HG03558 (cell line): ENCODE measurements at regions not wholly inside any gene's neighbourhood (a gene's known extent, or its start where the extent isn't known, plus 50 kb on each side); places are given as distances from the start of the nearest gene placed in this dataset.
"Not testable (repeated sequence)": the region's sequence is repeated elsewhere in the genome, so short reads cannot be mapped to it uniquely, and the experiment has no call there.

Experiments
- ATAC-seq: cut with Tn5 transposase; IDR thresholded peaks from one replicate; pipeline ENCODE4 v1.9.1; 2021; ENCODE audit warnings: moderate number of reproducible peaks; ENCODE audit not compliant: unreplicated experiment; ENCODE audit errors: extremely low read depth

DNA sequence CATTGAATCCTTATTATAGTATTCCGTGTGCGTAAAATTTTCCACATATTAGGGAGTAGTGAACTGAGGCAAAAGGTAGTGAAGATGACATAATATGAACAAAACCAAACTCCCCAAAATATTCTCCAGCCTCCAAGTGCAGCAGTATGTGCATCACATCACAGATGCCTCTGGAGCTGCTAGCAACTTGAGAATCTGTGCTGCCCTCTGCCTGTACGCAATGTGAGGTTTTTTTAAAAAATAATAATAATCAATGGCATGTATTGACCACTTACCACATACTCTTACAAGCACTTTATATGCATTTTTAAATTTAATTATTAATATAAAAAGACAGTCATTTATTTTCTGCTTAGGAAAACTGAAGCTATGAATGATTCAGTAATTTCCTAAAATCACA is 583.0 kb upstream of the SPRY2 start:
- no peak for ATAC-seq

DNA sequence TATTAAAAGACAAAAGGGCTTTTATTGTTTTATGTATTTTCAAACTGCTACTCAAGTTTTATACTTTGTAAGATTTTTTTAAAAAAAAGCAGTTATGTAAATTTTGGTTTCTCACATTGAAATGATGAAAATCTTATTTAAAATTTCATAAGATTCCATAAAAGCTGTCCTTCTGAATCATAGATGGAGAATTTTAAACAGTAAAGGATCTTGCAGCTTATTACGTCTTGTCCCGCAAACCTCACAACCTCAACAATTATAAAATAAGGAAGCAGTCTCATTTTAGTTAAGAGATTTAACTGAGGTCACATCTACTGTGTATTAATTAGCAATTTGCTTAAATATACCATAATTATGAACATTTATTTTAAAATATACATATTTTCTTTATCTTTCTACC is 581.0 kb upstream of the SPRY2 start:
- no peak for ATAC-seq

DNA sequence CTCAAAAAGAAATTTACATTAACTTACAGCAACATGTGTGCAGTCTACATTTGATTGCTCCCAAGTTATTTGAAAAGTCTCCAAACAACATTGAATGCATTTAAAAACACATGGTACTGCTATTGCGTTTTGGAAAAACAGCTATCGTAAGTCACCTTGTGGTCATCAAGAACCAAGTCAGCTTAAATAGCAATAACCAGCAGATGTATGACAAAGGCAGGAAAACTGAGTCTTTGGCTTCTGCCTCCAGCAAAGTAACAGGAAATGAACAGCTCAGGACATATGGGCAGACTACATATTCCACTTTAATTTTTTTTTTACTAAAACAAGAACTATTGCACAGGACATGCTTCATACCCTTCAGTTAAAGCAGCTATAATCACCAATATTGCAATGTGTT is 580.6 kb upstream of the SPRY2 start:
- no peak for ATAC-seq

DNA sequence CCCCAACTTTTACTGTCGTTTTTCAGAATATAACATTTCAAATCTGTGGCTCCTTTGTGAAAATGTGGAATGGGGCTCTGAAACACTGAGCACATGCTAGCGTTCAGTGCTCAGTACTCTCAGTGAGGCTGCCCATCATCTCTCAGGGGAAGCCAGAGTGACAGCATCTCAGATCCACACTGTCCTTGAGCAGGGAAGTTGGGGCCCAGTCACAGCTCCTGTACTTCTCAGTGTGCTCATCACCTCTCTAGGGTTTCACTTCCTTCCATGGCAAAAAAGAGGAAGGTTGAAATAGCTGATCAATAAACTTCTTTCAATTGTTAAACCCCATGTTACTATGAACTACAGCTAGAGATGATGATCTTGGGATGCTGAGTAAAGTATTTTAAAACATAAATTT is 565.9 kb upstream of the SPRY2 start:
- ATAC-seq: no peak

DNA sequence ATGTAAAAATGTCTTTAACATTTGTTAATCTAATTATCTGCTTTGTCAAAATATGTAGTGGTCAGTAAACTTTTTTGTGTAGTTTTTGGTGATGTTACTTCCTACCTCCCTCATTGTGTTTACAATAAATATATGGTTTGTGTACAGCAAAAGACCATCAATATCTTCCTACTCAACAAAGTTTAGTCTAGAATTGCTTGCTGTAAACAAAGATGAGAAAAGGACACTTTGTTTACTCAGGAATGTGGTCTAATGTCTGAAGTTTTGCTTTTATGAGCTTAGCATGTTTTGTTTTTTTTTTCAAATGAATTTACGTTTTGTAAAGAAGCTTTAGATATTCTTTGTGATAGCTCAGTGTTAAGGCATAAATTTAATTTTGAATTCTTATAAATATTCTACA is 563.5 kb upstream of the SPRY2 start:
- no peak for ATAC-seq

DNA sequence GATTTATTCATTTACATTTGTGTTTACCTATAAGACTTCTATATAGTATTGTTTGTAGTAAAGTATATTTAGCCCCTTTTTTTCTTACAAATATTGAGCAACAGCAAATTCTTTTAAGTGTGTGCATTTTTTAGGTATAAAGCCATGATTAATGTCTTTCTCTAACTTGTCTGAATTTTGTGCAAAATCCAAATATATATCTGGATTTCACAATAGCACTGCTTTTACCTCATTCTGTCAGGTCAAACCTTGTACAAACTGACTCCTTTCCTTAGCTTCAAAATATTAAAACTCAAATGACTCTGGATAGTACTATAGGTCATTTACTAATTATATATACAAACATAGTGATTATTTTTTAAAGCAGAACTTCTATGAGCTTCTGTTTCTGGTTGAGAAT is 563.0 kb upstream of the SPRY2 start:
- no peak for ATAC-seq

DNA sequence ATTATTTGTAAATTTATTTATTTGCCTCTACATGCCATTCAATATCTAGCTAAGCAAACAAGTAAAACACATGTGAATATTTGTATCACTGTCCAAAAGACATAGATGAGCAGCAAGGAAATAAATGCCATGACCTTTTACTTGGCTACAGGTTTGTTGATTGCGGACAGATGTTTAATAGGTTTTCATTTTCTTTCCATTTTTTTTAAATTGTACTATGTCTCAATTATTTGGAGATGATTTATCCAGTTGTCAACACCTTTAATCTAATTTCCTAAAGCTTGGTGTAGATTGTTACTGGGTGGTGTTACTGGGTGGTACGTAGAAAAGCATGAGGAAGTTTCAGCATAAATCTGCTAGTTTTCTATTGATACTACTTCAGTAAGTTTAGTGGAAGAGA is 560.6 kb upstream of the SPRY2 start:
- ATAC-seq: no peak

DNA sequence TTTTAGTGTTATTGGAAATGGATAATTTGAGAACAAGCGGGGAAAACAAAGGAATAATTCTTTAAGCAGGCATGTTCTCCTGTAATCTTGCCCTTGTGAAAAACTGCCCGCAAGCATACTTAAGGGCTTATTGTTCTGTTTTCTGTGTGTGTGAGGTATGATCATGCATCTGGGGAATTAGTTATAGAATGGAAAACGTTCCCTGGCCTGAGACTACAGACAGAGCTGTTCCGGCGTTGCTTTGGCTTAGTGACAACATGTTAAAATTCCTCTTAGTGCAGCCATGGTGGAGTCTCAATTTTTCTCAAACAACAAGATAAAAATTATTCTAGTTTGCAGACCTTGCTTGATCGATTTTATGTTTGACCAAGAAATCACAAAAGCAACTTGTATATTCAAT is 560.2 kb upstream of the SPRY2 start:
- ATAC-seq: no peak

DNA sequence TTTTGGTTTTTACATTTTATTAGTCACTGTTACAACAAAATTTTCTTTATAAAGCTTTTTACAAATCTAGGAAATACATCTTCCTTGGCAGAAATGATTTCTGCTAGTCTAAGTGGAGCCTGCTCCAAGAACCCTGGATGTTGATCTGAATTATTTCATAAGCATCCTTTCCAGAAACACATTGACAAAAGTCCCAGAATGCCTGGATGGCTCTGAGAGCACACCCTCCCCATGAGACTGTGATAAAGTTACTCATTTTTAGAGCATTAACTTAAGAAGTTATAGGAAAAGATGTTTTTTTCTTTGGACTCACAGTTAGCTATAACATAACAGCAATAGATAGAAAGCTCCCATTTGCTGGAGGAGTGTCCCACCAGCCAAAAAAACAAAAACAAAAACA is 559.6 kb upstream of the SPRY2 start:
- ATAC-seq: no peak

DNA sequence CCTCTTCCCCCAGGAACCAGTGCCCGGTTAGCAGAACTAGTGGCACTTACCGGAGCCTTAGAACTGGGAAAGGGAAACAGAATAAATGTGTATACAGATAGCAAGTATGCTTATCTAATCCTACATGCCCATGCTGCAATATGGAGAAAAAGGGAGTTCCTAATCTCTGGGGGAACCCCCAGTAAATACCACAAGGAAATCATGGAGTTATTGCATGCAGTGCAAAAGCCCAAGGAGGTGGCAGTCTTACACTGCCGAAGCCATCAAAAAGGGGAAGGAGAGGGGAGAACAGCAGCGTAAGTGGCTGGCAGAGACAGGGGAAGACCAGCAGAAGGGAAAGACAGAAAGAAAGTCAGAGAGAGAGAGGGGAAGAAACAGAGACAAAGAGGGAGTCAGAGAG is 556.7 kb upstream of the SPRY2 start:
- not testable (repeated sequence) for ATAC-seq

DNA sequence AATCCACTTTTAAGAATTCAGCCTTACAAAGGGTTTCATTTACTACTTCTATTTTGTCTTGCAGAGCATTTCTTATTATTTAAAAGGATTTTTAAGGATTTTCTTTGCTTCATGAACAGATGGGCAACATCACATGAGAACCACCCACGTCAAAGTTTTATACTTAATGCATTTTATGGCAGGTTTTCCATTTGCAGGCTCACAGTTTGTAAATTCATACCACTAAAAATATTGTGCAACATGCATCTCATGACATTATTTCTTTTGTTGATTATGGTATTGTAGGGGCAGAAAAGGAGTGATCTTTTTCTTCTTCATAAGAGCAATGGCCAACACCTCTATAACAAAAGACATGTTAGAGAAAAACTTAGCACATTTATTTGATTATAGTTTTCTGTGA is 554.0 kb upstream of the SPRY2 start:
- no peak for ATAC-seq

DNA sequence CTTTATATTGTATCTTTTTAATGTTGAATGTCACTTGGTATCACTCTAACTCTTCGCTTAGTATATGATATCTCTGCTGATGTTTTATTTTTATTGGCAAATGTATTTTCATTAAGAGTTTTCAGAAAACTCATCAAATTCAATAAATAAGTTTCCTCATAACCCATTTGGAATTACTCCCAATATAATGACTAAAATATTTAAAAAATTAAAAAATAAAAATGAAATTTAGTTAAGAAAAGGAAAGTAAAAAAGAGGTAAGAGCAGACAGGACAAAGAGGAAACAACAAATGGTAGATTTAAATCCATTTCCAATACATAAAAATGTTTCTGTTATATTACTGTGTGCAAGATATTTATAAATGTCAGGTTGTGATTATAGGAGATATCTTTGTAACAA is 548.9 kb upstream of the SPRY2 start:
- ATAC-seq: no peak

DNA sequence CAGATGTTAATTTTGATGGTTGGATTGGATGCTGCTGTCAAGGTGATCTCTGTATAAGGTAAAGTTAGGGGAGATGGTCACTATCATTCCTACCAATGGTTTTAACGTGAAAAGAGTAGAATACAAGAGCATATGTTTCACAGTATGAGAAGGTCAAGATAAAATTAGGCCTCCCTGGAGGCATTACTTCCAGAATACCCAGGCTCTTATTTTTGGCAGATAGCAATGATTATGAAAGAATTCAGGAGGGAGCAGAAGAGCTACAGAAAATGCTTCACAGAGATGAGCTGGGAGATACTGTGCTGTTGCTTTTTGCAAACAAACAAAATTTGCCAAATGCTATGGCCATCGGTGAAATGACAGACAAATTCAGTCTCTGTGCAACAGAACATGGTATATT is 547.5 kb upstream of the SPRY2 start:
- no peak for ATAC-seq

DNA sequence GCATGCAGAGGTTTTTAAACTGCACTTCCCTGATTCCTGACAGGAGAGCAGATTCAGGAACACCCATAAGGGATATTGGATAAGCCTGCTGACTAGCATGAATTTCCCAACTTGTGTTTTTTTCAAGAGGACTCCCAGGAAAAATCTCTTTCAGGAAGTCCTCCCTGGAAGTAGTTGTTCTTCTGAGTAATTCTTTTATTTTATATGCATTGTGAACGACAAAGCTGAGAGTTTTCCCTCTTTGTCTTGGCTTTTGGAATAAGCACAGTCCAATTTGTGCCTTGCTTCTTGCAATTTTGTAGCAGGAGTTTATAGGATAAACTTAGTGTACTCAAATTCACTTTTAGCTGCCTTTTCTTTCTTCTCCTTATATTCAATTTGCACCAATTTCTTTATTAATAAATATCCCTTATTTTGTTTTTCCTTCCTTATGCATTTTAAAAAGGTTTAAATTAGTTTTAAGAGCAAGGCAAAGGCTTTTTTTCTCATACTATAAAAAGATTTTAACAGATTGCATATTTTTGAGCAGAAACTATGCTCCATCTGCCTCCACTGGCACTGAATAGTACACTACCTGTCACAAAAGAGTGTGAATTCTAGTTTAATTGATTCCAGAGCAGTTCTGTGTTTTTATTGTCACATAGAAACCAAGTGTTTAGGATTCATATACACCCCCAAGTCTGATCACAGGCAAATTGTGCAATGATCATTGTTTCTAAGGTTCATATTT is 543.3 kb upstream of the SPRY2 start:
- no peak for ATAC-seq

DNA sequence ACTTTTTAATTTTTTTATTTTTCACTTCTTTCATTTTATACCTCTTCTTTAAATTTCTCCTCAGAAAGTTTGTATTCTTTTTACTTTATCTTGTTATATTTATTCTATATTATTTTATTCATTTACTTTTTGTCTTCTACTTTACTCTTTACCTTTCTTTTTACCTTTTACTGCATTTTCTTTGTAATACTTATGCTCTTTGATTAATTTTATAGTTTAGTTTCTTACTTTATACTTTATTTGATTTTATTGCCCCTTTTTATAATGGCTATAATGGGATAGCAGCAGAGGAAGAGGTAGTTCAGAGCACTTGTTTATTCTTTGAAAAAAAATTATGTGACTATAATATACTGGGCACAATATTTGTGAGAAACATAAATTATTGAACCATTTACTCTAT is 542.6 kb upstream of the SPRY2 start:
- ATAC-seq: no peak

DNA sequence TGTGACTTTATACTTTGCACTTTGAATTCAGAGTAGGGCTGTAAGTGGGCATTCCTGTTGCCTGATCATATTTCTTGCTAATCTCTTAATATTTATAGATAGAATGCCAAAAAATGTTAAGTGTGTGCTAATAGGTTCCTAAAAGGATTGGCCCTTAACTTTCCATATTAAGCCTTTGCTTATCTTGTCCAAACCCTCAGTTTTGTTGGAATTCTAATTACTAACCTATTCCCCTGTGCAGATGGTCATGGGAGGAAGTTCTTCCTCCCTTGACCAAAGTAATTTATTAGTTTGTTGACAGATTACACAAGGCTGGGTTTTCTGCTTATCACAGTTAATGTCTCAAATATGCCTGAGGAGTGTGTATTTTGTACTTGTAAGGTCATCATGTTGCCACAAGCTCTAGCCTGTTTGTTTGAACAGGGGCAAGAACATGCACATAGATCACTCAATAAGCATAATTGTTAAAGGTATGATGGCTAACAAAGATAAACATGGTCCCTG is 541.1 kb upstream of the SPRY2 start:
- no peak for ATAC-seq

DNA sequence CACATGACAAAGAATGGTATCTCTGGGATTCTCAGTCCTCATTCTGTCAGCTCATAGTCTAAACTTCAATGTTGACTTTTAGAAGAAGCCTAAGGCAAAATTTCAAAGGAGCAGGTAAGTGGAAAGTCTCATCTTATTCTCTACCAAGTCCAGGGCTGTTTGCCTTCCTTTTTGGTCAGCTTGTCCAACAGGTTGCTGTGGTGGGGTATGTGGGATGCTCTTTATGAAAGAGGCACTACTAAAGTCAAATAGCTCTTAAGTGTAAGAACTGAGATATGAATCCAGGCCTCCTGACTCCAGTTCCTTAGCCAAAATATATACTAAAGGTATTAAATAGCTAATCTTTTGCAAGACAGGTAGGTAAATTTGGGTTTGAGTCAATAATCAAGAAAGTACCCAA is 540.6 kb upstream of the SPRY2 start:
- no peak for ATAC-seq

DNA sequence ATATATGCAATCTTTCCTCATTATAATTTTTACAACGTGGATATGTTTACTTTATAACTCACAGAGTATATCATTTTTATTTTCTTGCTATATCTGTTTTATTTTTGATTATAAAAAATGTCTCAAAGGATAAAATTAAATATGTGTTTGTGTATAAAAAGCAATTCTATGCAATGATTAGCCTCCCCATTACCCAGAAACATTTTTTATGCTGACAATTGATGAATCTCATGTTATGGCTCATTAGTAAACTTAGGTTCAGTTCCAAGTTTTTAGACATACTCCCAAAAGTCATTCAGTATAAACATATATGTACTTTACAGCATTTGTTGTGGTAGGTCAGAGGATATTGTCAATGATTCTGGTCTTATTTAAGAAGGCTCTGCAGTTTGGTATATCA is 540.1 kb upstream of the SPRY2 start:
- ATAC-seq: no peak

DNA sequence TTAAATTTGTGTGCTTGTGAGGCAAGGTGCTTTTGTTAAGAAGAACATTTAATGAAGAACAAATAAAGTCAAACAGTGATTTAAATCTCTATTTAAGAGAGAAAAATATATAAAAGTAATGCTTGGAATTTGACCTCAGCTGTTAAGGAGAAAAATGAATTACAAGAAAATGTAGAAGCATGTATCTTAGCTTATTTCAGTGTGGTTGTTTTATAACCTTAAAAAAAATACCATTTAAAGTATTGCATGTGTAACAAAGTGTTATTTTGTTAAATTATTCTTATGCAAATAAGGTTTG is 537.0 kb upstream of the SPRY2 start:
- ATAC-seq: no peak

DNA sequence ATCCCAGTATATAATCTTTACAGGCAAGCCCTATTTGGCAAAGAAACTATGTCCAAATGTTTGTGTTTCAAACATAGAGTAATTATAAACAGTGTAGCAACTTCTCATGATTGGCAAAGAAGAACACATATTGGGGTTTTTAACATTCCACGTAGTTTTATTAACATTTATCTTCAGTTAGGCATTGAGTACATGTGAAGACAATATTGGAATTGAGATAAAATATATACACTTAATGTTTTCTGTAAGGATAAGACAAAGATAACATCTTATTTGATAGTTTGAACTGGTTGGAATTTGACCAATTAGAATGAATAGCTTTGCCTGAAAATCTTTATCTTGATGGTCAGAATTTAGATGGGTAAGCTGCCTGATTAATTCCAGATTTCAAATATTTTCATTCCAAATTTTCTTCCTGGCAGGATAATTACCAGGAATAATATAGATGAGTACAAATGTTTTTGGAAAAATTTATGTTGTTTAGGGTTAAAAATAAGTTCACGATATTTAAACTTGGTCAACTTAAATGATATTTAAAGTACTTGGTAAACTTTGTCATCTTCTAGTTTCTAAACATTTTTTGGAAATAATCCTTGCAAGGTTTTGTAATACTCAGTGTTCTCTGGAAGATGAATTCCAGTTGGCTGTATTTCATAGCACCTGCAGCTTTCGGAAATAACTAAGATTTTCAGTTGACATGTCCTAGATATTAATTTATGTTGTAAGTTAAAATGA is 536.5 kb upstream of the SPRY2 start:
- no peak for ATAC-seq

DNA sequence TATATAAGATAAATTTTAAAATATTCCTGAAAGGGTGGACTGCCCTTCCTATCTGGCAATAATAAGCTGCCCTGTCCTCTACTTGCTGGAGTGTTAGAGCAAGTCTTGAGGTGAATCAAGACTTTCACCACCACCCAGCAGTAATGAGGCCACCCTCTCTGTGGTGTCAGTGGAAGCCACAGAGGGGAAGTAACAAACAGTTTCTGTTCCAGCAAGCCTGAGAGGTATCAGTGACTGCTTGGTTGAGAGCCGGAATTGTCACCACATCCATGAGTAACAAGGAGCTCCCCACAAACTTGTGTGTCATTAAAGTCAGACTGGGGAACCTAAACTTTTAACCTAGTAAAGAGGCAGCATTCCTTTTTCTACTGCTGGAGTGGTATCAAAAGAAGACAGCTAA is 532.7 kb upstream of the SPRY2 start:
- peak; percentile 83 for ATAC-seq

DNA sequence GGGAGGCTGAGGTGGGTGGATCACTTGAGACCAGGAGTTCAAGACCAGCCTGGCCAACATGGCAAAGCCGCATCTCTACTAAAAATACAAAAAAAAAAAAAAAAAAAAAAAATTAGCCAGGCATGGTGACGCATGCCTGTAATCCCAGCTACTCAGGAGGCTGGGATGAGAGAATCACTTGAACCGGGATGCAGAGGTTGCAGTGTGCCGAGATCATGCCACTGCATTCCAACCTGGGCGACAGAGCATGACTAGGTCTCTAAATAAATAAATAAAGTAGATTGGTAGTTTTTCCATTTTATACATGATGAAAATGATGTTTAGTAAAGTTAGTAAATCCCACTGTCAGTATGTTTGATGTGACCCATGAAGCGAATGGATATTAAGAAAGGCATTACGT is 531.0 kb upstream of the SPRY2 start:
- not testable (repeated sequence) for ATAC-seq
